ENCODE measurements at regions not wholly inside any gene's neighbourhood (a gene's known extent, or its start where the extent isn't known, plus 50 kb on each side); places are given as distances from the start of the nearest gene placed in this dataset.

GRCh38 chr1:56170784-56171320, 408.5 kb downstream of the PLPP3 start:
- 71 to 85% methylated on average over 4 of the region's 4 CpGs for WGBS, 2 donors
- Histone ChIP-seq H3K4me3 (no peak overlapping the region), H3K27me3 (ENCODE audit: control insufficient read depth in 3 of 3, insufficient read depth in 3 of 3, low read length in 2 of 3) (no peaks in the 10 kb centered on the region), H3K27ac (ENCODE audit: low read depth in 1 of 2, low read length in 1 of 2) (no peak overlapping the region), H3K9ac (ENCODE audit: insufficient read depth in 1 of 2, low read length in 2 of 2) (no peak overlapping the region), H3K4me1 (ENCODE audit: control insufficient read depth in 5 of 5, insufficient read depth in 5 of 5, low read length in 5 of 5) (peaks cover 0 to 7% (median 0%) of the 10 kb centered on the region in 5 donors), H3K9me3 (ENCODE audit: control insufficient read depth in 4 of 4, insufficient read depth in 3 of 4, low read length in 3 of 4) (no peaks in the 10 kb centered on the region), H3K36me3 (ENCODE audit: control insufficient read depth in 4 of 4, insufficient read depth in 4 of 4, low read length in 4 of 4) (no peaks in the 10 kb centered on the region)
- DNase-seq = no peak
- TF ChIP-seq CTCF (IDR thresholded peaks at IDR 0.05; ENCODE audit: control extremely low read depth, extremely low read depth) = no peak
- no peak for ATAC-seq (ENCODE audit: insufficient read depth, low FRiP score)

- no peak for TF ChIP-seq CTCF (IDR thresholded peaks at IDR 0.05; ENCODE audit: control extremely low read depth, extremely low read depth)
- DNase-seq (no peak), ATAC-seq (ENCODE audit: insufficient read depth, low FRiP score) (no peak)
- H3K4me1 ChIP-seq (ENCODE audit: control insufficient read depth in 5 of 5, insufficient read depth in 5 of 5, low read length in 5 of 5) = peaks cover 0 to 7% (median 0%) of the 10 kb centered on the region in 5 donors
- H3K36me3 ChIP-seq (ENCODE audit: control insufficient read depth in 4 of 4, insufficient read depth in 4 of 4, low read length in 4 of 4) = no peaks in the 10 kb centered on the region
- 51 to 88% methylated on average over 1 of the region's 1 CpG for WGBS, 2 donors
- no peaks in the 10 kb centered on the region for H3K9me3 ChIP-seq (ENCODE audit: control insufficient read depth in 4 of 4, insufficient read depth in 3 of 4, low read length in 3 of 4)
- no peak overlapping the region for H3K4me3 ChIP-seq
- H3K27ac ChIP-seq (ENCODE audit: low read depth in 1 of 2, low read length in 1 of 2) = no peak overlapping the region
- no peak overlapping the region for H3K9ac ChIP-seq (ENCODE audit: insufficient read depth in 1 of 2, low read length in 2 of 2)
- no peaks in the 10 kb centered on the region for H3K27me3 ChIP-seq (ENCODE audit: control insufficient read depth in 3 of 3, insufficient read depth in 3 of 3, low read length in 2 of 3)
Measured at GRCh38 chr1:56169856-56170255, 409.5 kb downstream of the PLPP3 start.

- TF ChIP-seq CTCF (IDR thresholded peaks at IDR 0.05; ENCODE audit: control extremely low read depth, extremely low read depth) = no peak
- no peak overlapping the region for H3K4me3 ChIP-seq
- no peak overlapping the region for H3K27ac ChIP-seq (ENCODE audit: low read depth in 1 of 2, low read length in 1 of 2)
- WGBS, 2 donors = 92% methylated on average over 2 of the region's 2 CpGs
- no peak overlapping the region for H3K9ac ChIP-seq (ENCODE audit: insufficient read depth in 1 of 2, low read length in 2 of 2)
- no peaks in the 10 kb centered on the region for H3K27me3 ChIP-seq (ENCODE audit: control insufficient read depth in 3 of 3, insufficient read depth in 3 of 3, low read length in 2 of 3)
- H3K9me3 ChIP-seq (ENCODE audit: control insufficient read depth in 4 of 4, insufficient read depth in 3 of 4, low read length in 3 of 4) = no peaks in the 10 kb centered on the region
- no peak for DNase-seq
- no peaks in the 10 kb centered on the region for H3K36me3 ChIP-seq (ENCODE audit: control insufficient read depth in 4 of 4, insufficient read depth in 4 of 4, low read length in 4 of 4)
- no peak for ATAC-seq (ENCODE audit: insufficient read depth, low FRiP score)
- peaks cover 0 to 3% (median 0%) of the 10 kb centered on the region in 5 donors for H3K4me1 ChIP-seq (ENCODE audit: control insufficient read depth in 5 of 5, insufficient read depth in 5 of 5, low read length in 5 of 5)
Measured at GRCh38 chr1:56168176-56168575, 411.2 kb downstream of the PLPP3 start.

GRCh38 chr1:56167596-56167995, 411.8 kb downstream of the PLPP3 start:
- ATAC-seq (ENCODE audit: insufficient read depth, low FRiP score) (no peak), DNase-seq (no peak)
- no peak for TF ChIP-seq CTCF (IDR thresholded peaks at IDR 0.05; ENCODE audit: control extremely low read depth, extremely low read depth)
- Histone ChIP-seq H3K4me3 (no peak overlapping the region), H3K36me3 (ENCODE audit: control insufficient read depth in 4 of 4, insufficient read depth in 4 of 4, low read length in 4 of 4) (no peaks in the 10 kb centered on the region), H3K9me3 (ENCODE audit: control insufficient read depth in 4 of 4, insufficient read depth in 3 of 4, low read length in 3 of 4) (no peaks in the 10 kb centered on the region), H3K4me1 (ENCODE audit: control insufficient read depth in 5 of 5, insufficient read depth in 5 of 5, low read length in 5 of 5) (peaks cover 0 to 3% (median 0%) of the 10 kb centered on the region in 5 donors), H3K9ac (ENCODE audit: insufficient read depth in 1 of 2, low read length in 2 of 2) (no peak overlapping the region), H3K27me3 (ENCODE audit: control insufficient read depth in 3 of 3, insufficient read depth in 3 of 3, low read length in 2 of 3) (no peaks in the 10 kb centered on the region), H3K27ac (ENCODE audit: low read depth in 1 of 2, low read length in 1 of 2) (no peak overlapping the region)
- WGBS, 2 donors = 85 to 86% methylated on average over 3 of the region's 3 CpGs
